ENCODE measurements at regions not wholly inside any gene's neighbourhood (a gene's known extent, or its start where the extent isn't known, plus 50 kb on each side); places are given as distances from the start of the nearest gene placed in this dataset.
"Not testable (repeated sequence)": the region's sequence is repeated elsewhere in the genome, so short reads cannot be mapped to it uniquely, and the experiment has no call there.

GRCh38 chr6:82525775-82526495, 162.3 kb downstream of the TPBG start:
- no peak for DNase-seq (ENCODE audit: extremely low read depth, low read depth)
- TF ChIP-seq CTCF (IDR thresholded peaks at IDR 0.05; ENCODE audit: low read depth, low read length, missing control alignments), result no peak
- H3K4me3 ChIP-seq (replicated peaks; ENCODE audit: low read depth, low read length), result no peak overlapping the region

- not testable (repeated sequence) for H3K4me3 ChIP-seq (replicated peaks; ENCODE audit: low read depth, low read length); DNase-seq (ENCODE audit: extremely low read depth, low read depth)
Measured at GRCh38 chr6:82529960-82530460, 166.4 kb downstream of the TPBG start.

- no peak overlapping the region for H3K4me3 ChIP-seq (replicated peaks; ENCODE audit: low read depth, low read length)
- no peak for TF ChIP-seq CTCF (IDR thresholded peaks at IDR 0.05; ENCODE audit: low read depth, low read length, missing control alignments)
- DNase-seq (ENCODE audit: extremely low read depth, low read depth), result no peak
Measured at GRCh38 chr6:82534876-82535275, 171.3 kb downstream of the TPBG start.

- DNase-seq (ENCODE audit: extremely low read depth, low read depth); H3K4me3 ChIP-seq (replicated peaks; ENCODE audit: low read depth, low read length): not testable (repeated sequence)
Measured at GRCh38 chr6:82549480-82549879, 185.9 kb downstream of the TPBG start.

GRCh38 chr6:82551311-82551710, 187.7 kb downstream of the TPBG start:
- H3K4me3 ChIP-seq (replicated peaks; ENCODE audit: low read depth, low read length); DNase-seq (ENCODE audit: extremely low read depth, low read depth): not testable (repeated sequence)

- no peak for TF ChIP-seq CTCF (IDR thresholded peaks at IDR 0.05; ENCODE audit: low read depth, low read length, missing control alignments)
- H3K4me3 ChIP-seq (replicated peaks; ENCODE audit: low read depth, low read length), result no peak overlapping the region
- DNase-seq (ENCODE audit: extremely low read depth, low read depth), result no peak
Measured at GRCh38 chr6:82551831-82552230, 188.2 kb downstream of the TPBG start.

- no peak for DNase-seq (ENCODE audit: extremely low read depth, low read depth)
- no peak for TF ChIP-seq CTCF (IDR thresholded peaks at IDR 0.05; ENCODE audit: low read depth, low read length, missing control alignments)
- H3K4me3 ChIP-seq (replicated peaks; ENCODE audit: low read depth, low read length), result no peak overlapping the region
Measured at GRCh38 chr6:82553863-82554531, 190.4 kb downstream of the TPBG start.

- TF ChIP-seq CTCF (IDR thresholded peaks at IDR 0.05; ENCODE audit: low read depth, low read length, missing control alignments), result no peak
- no peak overlapping the region for H3K4me3 ChIP-seq (replicated peaks; ENCODE audit: low read depth, low read length)
- peak; percentile 88 for DNase-seq (ENCODE audit: extremely low read depth, low read depth)
Measured at GRCh38 chr6:82554666-82555065, 191.0 kb downstream of the TPBG start.

All from HFF-Myc (cell line).